AG10803 (cell line): ENCODE measurements at regions not wholly inside any gene's neighbourhood (a gene's known extent, or its start where the extent isn't known, plus 50 kb on each side); places are given as distances from the start of the nearest gene placed in this dataset.
A peak's percentile ranks its signal among the peaks of the same experiment; 100 is the strongest.

ENCODE experiments used
- DNase-seq: peaks from one replicate; pipeline ENCODE4 v3.0.0; 2010; ENCODE audit warnings: low read depth
- H3K4me3 ChIP-seq: 2 replicates; pipeline ENCODE4 v1.5.1; 2011; ENCODE audit warnings: mild to moderate bottlenecking, low read length, control low read depth
- CTCF ChIP-seq: conservative IDR thresholded peaks from 2 replicates; pipeline ENCODE4 v1.5.1; 2011; ENCODE audit warnings: mild to moderate bottlenecking, low read length, control low read depth, inconsistent platforms

- DNase-seq, result no peak
- no peak for TF ChIP-seq CTCF
- no peak overlapping the region for H3K4me3 ChIP-seq
These were observed 86.1 kb downstream of the MAGEB10 start for GRCh38 chrX:27893871-27894270.

- H3K4me3 ChIP-seq, result no peak overlapping the region
- no peak for TF ChIP-seq CTCF
- no peak for DNase-seq
These were observed 85.4 kb downstream of the MAGEB10 start for GRCh38 chrX:27893211-27893610.

- no peak overlapping the region for H3K4me3 ChIP-seq
- peak; percentile 27 for DNase-seq
These were observed 82.8 kb downstream of the MAGEB10 start for GRCh38 chrX:27890611-27891010.

GRCh38 chrX:27889878-27890277, 82.1 kb downstream of the MAGEB10 start:
- TF ChIP-seq CTCF, result no peak
- DNase-seq, result no peak
- no peak overlapping the region for H3K4me3 ChIP-seq

More at GRCh38 chrX:27890611-27891010, 82.8 kb downstream of the MAGEB10 start:
- no peak for TF ChIP-seq CTCF

- DNase-seq, result no peak
- no peak overlapping the region for H3K4me3 ChIP-seq
- no peak for TF ChIP-seq CTCF
These were observed 76.9 kb downstream of the MAGEB10 start for GRCh38 chrX:27884654-27885053.

- no peak for DNase-seq
- no peak for TF ChIP-seq CTCF
- H3K4me3 ChIP-seq, result no peak overlapping the region
These were observed 75.8 kb downstream of the MAGEB10 start for GRCh38 chrX:27883468-27884092.

- H3K4me3 ChIP-seq, result no peak overlapping the region
- no peak for TF ChIP-seq CTCF
- no peak for DNase-seq
These were observed 74.9 kb downstream of the MAGEB10 start for GRCh38 chrX:27882695-27883094.
